ENCODE measurements at regions not wholly inside any gene's neighbourhood (a gene's known extent, or its start where the extent isn't known, plus 50 kb on each side); places are given as distances from the start of the nearest gene placed in this dataset.
A peak's percentile ranks its signal among the peaks of the same experiment; 100 is the strongest.

DNA sequence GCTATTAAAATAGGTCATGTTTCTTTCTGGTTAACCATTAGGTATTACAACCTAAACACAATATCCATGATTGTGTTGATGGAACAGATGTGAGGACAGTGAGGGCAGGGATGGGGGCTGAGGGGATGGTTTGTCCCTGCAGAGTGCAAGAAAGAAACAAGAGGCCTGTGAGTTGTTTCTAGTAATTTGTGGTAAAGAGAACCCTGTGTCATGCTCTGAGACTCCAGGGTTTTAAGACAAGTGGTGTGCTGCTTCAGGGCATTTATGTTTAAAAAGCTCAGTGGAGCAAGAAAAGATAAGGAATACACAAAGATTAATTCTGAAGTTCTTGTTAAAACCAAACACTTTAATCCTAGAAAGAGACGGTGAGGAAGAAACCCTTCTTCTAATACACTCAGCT lies 656.5 kb downstream of the TLE1 start:
- intact Hi-C loops (cut with DNase I), result no loop called here
- no peak overlapping the region for H3K27ac ChIP-seq
- no peak for DNase-seq

DNA sequence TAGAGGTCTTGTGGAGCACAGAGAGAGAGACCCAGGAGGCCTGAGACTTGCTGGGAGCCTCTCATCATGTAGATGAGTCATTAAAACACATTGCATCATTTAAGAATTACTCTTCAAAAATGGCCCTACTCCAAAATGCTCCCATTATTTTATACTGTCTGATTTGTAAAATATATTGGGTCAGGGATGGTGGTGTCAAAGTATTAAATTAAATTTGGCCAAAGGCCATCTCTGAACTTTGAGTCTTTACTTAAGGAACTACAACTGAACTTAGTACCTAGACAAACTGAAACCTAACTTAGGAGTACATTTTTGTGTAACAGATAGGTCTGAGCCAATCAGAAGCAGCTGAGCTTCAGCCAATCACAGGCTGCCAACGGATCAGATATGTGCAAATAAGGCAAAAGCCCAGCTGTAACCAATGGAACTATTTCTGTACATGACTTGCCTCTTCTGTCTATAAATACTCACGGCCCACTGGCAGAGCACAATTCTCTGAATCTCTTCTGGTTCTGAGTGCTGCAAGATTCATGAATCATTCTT lies 657.2 kb downstream of the TLE1 start:
- Histone ChIP-seq H3K4me1 (replicated peaks in 1 of 2) (peaks cover 0 to 3% of the 10 kb centered on the region in 2 donors), H3K27me3 (no peaks in the 10 kb centered on the region), H3K27ac (no peak overlapping the region), H3K4me3 (no peak overlapping the region), H3K9me3 (replicated peaks in 1 of 3) (no peaks in the 10 kb centered on the region), H3K36me3 (replicated peaks in 1 of 2) (no peaks in the 10 kb centered on the region)
- 57 to 74% (median 63%) methylated on average over 2 of the region's 2 CpGs for WGBS, 4 donors
- DNase-seq, result peak in 6 of 7 donors; percentile 12 to 56 (median 24)
- intact Hi-C loops (cut with DNase I), result no loop called here
- no peak for TF ChIP-seq POLR2A (IDR thresholded peaks at IDR 0.05)
- TF ChIP-seq, protein P1, sequence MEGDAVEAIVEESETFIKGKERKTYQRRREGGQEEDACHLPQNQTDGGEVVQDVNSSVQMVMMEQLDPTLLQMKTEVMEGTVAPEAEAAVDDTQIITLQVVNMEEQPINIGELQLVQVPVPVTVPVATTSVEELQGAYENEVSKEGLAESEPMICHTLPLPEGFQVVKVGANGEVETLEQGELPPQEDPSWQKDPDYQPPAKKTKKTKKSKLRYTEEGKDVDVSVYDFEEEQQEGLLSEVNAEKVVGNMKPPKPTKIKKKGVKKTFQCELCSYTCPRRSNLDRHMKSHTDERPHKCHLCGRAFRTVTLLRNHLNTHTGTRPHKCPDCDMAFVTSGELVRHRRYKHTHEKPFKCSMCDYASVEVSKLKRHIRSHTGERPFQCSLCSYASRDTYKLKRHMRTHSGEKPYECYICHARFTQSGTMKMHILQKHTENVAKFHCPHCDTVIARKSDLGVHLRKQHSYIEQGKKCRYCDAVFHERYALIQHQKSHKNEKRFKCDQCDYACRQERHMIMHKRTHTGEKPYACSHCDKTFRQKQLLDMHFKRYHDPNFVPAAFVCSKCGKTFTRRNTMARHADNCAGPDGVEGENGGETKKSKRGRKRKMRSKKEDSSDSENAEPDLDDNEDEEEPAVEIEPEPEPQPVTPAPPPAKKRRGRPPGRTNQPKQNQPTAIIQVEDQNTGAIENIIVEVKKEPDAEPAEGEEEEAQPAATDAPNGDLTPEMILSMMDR (IDR thresholded peaks at IDR 0.05), result no peak

More for the DNA sequence above, 656.5 kb downstream of the TLE1 start:
- 62 to 79% (median 67%) methylated on average over 1 of the region's 1 CpG for WGBS, 4 donors
- Histone ChIP-seq H3K4me3 (no peak overlapping the region), H3K4me1 (replicated peaks in 1 of 2) (peaks cover 0 to 3% of the 10 kb centered on the region in 2 donors), H3K36me3 (replicated peaks in 1 of 2) (no peaks in the 10 kb centered on the region), H3K27me3 (no peaks in the 10 kb centered on the region), H3K9me3 (replicated peaks in 1 of 3) (no peaks in the 10 kb centered on the region)
- TF ChIP-seq, protein P1 (IDR thresholded peaks at IDR 0.05), result no peak
- TF ChIP-seq POLR2A (IDR thresholded peaks at IDR 0.05), result no peak

DNA sequence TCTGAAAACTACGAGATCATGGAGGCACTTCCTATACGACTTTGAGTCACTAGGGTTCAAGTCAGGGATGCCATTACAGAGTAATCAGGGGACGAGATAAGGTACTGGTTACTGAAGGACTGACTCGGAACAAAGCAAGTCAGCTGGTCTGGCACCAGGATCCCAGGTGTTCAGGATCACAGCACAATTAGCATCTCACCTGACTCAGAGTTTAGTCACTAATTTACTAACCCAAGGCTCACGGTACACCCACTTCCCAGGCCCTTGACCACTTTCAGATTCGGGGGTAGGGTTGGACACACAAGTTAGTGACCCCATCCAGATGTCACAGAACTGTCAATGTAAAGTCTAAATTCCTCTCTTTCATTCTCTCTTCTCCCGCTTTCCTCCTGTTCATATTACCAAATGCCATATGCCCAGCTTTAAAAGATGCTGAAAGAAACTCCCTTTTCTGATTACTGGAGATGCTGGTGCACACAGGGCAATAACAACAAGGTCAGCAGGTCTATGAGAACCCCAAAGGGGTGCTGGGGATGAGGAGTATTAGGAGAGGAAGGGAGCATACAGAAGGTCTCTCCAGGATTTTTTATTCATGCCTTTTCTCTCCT lies 657.8 kb downstream of the TLE1 start:
- Histone ChIP-seq H3K4me3 (no peak overlapping the region), H3K27ac (no peak overlapping the region), H3K36me3 (replicated peaks in 1 of 2) (no peaks in the 10 kb centered on the region), H3K27me3 (no peaks in the 10 kb centered on the region), H3K9me3 (replicated peaks in 1 of 3) (no peaks in the 10 kb centered on the region), H3K4me1 (replicated peaks in 1 of 2) (peaks cover 0 to 3% of the 10 kb centered on the region in 2 donors)
- intact Hi-C loops (cut with DNase I), result no loop called here
- TF ChIP-seq POLR2A (IDR thresholded peaks at IDR 0.05), result no peak
- TF ChIP-seq, protein P1 (IDR thresholded peaks at IDR 0.05), result no peak
- no peak for DNase-seq
- WGBS, 4 donors, result 82 to 90% (median 90%) methylated on average over 7 of the region's 7 CpGs

- Histone ChIP-seq H3K27me3 (no peaks in the 10 kb centered on the region), H3K27ac (no peak overlapping the region), H3K9me3 (replicated peaks in 1 of 3) (no peaks in the 10 kb centered on the region), H3K4me3 (no peak overlapping the region), H3K36me3 (replicated peaks in 1 of 2) (no peaks in the 10 kb centered on the region), H3K4me1 (replicated peaks in 1 of 2) (peaks cover 0 to 3% of the 10 kb centered on the region in 2 donors)
- no peak for TF ChIP-seq POLR2A (IDR thresholded peaks at IDR 0.05)
- TF ChIP-seq, protein P1 (IDR thresholded peaks at IDR 0.05), result no peak
- no peak for DNase-seq
- intact Hi-C loops (cut with DNase I), result no loop called here
Measured at GRCh38 chr9:81030027-81030426, 659.3 kb downstream of the TLE1 start.

Data from adrenal gland (tissue), 9 donors.